ENCODE measurements at regions not wholly inside any gene's neighbourhood (a gene's known extent, or its start where the extent isn't known, plus 50 kb on each side); places are given as distances from the start of the nearest gene placed in this dataset.

- no peak for DNase-seq (ENCODE audit: low read depth in 2 of 2)
Observed at GRCh38 chr2:9756692-9757250, 86.5 kb upstream of the TAF1B start.

GRCh38 chr2:9757501-9758264 lies 85.6 kb upstream of the TAF1B start:
- DNase-seq (ENCODE audit: low read depth in 2 of 2): no peak

- no peak for DNase-seq (ENCODE audit: low read depth in 2 of 2)
Observed at GRCh38 chr2:9758741-9759140, 84.5 kb upstream of the TAF1B start.

- DNase-seq (ENCODE audit: low read depth in 2 of 2): no peak
Observed at GRCh38 chr2:9760069-9760901, 83.0 kb upstream of the TAF1B start.

GRCh38 chr2:9760902-9761228 lies 82.4 kb upstream of the TAF1B start:
- DNase-seq (ENCODE audit: low read depth in 2 of 2): no peak

- no peak for DNase-seq (ENCODE audit: low read depth in 2 of 2)
Observed at GRCh38 chr2:9761577-9761976, 81.7 kb upstream of the TAF1B start.

- DNase-seq (ENCODE audit: low read depth in 2 of 2): no peak
Observed at GRCh38 chr2:9762164-9762563, 81.1 kb upstream of the TAF1B start.

GRCh38 chr2:9762941-9763340 lies 80.3 kb upstream of the TAF1B start:
- DNase-seq (ENCODE audit: low read depth in 2 of 2): no peak

GRCh38 chr2:9763356-9764152 lies 79.7 kb upstream of the TAF1B start:
- DNase-seq (ENCODE audit: low read depth in 2 of 2): no peak

GRCh38 chr2:9764153-9764778 lies 79.0 kb upstream of the TAF1B start:
- no peak for DNase-seq (ENCODE audit: low read depth in 2 of 2)

- no peak for DNase-seq (ENCODE audit: low read depth in 2 of 2)
Observed at GRCh38 chr2:9765611-9766531, 77.4 kb upstream of the TAF1B start.

- DNase-seq (ENCODE audit: low read depth in 2 of 2): no peak
Observed at GRCh38 chr2:9767656-9768281, 75.5 kb upstream of the TAF1B start.

- no peak for DNase-seq (ENCODE audit: low read depth in 2 of 2)
Observed at GRCh38 chr2:9768388-9768787, 74.9 kb upstream of the TAF1B start.

GRCh38 chr2:9769171-9770005 lies 73.9 kb upstream of the TAF1B start:
- DNase-seq (ENCODE audit: low read depth in 2 of 2): no peak

GRCh38 chr2:9770006-9770307 lies 73.3 kb upstream of the TAF1B start:
- DNase-seq (ENCODE audit: low read depth in 2 of 2): no peak

- DNase-seq (ENCODE audit: low read depth in 2 of 2): no peak
Observed at GRCh38 chr2:9770308-9771100, 72.8 kb upstream of the TAF1B start.

GRCh38 chr2:9771101-9771449 lies 72.2 kb upstream of the TAF1B start:
- no peak for DNase-seq (ENCODE audit: low read depth in 2 of 2)

GRCh38 chr2:9771481-9772017 lies 71.7 kb upstream of the TAF1B start:
- DNase-seq (ENCODE audit: low read depth in 2 of 2): no peak
